ENCODE measurements at regions not wholly inside any gene's neighbourhood (a gene's known extent, or its start where the extent isn't known, plus 50 kb on each side); places are given as distances from the start of the nearest gene placed in this dataset.

GRCh38 chr1:218938259-218938658, 235.4 kb upstream of the LYPLAL1 start:
- DNase-seq (ENCODE audit: low spot score) = no peak

- DNase-seq (ENCODE audit: low spot score) = no peak
Observed at GRCh38 chr1:218939095-218939494, 234.6 kb upstream of the LYPLAL1 start.

- DNase-seq (ENCODE audit: low spot score) = no peak
Observed at GRCh38 chr1:218942431-218942830, 231.2 kb upstream of the LYPLAL1 start.

GRCh38 chr1:218943371-218943770, 230.3 kb upstream of the LYPLAL1 start:
- DNase-seq (ENCODE audit: low spot score) = no peak

GRCh38 chr1:218945050-218945449, 228.6 kb upstream of the LYPLAL1 start:
- no peak for DNase-seq (ENCODE audit: low spot score)

- no peak for DNase-seq (ENCODE audit: low spot score)
Observed at GRCh38 chr1:218946147-218946546, 227.5 kb upstream of the LYPLAL1 start.

- DNase-seq (ENCODE audit: low spot score) = no peak
Observed at GRCh38 chr1:218948446-218948845, 225.2 kb upstream of the LYPLAL1 start.

- no peak for DNase-seq (ENCODE audit: low spot score)
Observed at GRCh38 chr1:218953386-218953785, 220.3 kb upstream of the LYPLAL1 start.

- DNase-seq (ENCODE audit: low spot score) = no peak
Observed at GRCh38 chr1:218957971-218958370, 215.7 kb upstream of the LYPLAL1 start.

GRCh38 chr1:218959784-218960183, 213.9 kb upstream of the LYPLAL1 start:
- DNase-seq (ENCODE audit: low spot score) = no peak

GRCh38 chr1:218964471-218965185, 209.1 kb upstream of the LYPLAL1 start:
- no peak for DNase-seq (ENCODE audit: low spot score)

GRCh38 chr1:218965821-218966220, 207.9 kb upstream of the LYPLAL1 start:
- no peak for DNase-seq (ENCODE audit: low spot score)

- no peak for DNase-seq (ENCODE audit: low spot score)
Observed at GRCh38 chr1:218967254-218967653, 206.4 kb upstream of the LYPLAL1 start.

- DNase-seq (ENCODE audit: low spot score) = peak; percentile 6
Observed at GRCh38 chr1:218967836-218968235, 205.8 kb upstream of the LYPLAL1 start.

GRCh38 chr1:218969006-218969405, 204.7 kb upstream of the LYPLAL1 start:
- DNase-seq (ENCODE audit: low spot score) = no peak

- DNase-seq (ENCODE audit: low spot score) = no peak
Observed at GRCh38 chr1:218970397-218970990, 203.2 kb upstream of the LYPLAL1 start.

- no peak for DNase-seq (ENCODE audit: low spot score)
Observed at GRCh38 chr1:218971156-218971555, 202.5 kb upstream of the LYPLAL1 start.

- no peak for DNase-seq (ENCODE audit: low spot score)
Observed at GRCh38 chr1:218980881-218981280, 192.8 kb upstream of the LYPLAL1 start.

GRCh38 chr1:218982482-218982881, 191.2 kb upstream of the LYPLAL1 start:
- DNase-seq (ENCODE audit: low spot score) = no peak

GRCh38 chr1:218983433-218983832, 190.2 kb upstream of the LYPLAL1 start:
- DNase-seq (ENCODE audit: low spot score) = no peak

- DNase-seq (ENCODE audit: low spot score) = peak; percentile 4
Observed at GRCh38 chr1:218983848-218984247, 189.8 kb upstream of the LYPLAL1 start.

GRCh38 chr1:218985424-218985984, 188.2 kb upstream of the LYPLAL1 start:
- DNase-seq (ENCODE audit: low spot score) = no peak

GRCh38 chr1:218986816-218987215, 186.9 kb upstream of the LYPLAL1 start:
- no peak for DNase-seq (ENCODE audit: low spot score)

GRCh38 chr1:218990019-218990418, 183.7 kb upstream of the LYPLAL1 start:
- no peak for DNase-seq (ENCODE audit: low spot score)

Measured in SW480 (cell line).